LNCAP (cell line): ENCODE measurements at regions not wholly inside any gene's neighbourhood (a gene's known extent, or its start where the extent isn't known, plus 50 kb on each side); places are given as distances from the start of the nearest gene placed in this dataset.

ENCODE experiments used
- CTCF ChIP-seq: fragments of 450-650 bp; IDR thresholded peaks from 2 replicates; pipeline ENCODE4 v1.5.1; 2017; ENCODE audit warnings: mild to moderate bottlenecking

- no peak for TF ChIP-seq CTCF
Measured at GRCh38 chr6:53446151-53446550, 97.4 kb upstream of the ELOVL5 start.

- TF ChIP-seq CTCF: no peak
Measured at GRCh38 chr6:53441761-53442160, 93.0 kb upstream of the ELOVL5 start.

- no peak for TF ChIP-seq CTCF
Measured at GRCh38 chr6:53441035-53441493, 92.3 kb upstream of the ELOVL5 start.

- TF ChIP-seq CTCF: no peak
Measured at GRCh38 chr6:53440336-53440945, 91.7 kb upstream of the ELOVL5 start.

- TF ChIP-seq CTCF: no peak
Measured at GRCh38 chr6:53439556-53439955, 90.8 kb upstream of the ELOVL5 start.

GRCh38 chr6:53437557-53438202, 88.9 kb upstream of the ELOVL5 start:
- TF ChIP-seq CTCF: peak; percentile 79

- TF ChIP-seq CTCF: no peak
Measured at GRCh38 chr6:53436526-53437303, 88.0 kb upstream of the ELOVL5 start.
